ENCODE measurements at regions not wholly inside any gene's neighbourhood (a gene's known extent, or its start where the extent isn't known, plus 50 kb on each side); places are given as distances from the start of the nearest gene placed in this dataset.

- TF ChIP-seq, protein P1, sequence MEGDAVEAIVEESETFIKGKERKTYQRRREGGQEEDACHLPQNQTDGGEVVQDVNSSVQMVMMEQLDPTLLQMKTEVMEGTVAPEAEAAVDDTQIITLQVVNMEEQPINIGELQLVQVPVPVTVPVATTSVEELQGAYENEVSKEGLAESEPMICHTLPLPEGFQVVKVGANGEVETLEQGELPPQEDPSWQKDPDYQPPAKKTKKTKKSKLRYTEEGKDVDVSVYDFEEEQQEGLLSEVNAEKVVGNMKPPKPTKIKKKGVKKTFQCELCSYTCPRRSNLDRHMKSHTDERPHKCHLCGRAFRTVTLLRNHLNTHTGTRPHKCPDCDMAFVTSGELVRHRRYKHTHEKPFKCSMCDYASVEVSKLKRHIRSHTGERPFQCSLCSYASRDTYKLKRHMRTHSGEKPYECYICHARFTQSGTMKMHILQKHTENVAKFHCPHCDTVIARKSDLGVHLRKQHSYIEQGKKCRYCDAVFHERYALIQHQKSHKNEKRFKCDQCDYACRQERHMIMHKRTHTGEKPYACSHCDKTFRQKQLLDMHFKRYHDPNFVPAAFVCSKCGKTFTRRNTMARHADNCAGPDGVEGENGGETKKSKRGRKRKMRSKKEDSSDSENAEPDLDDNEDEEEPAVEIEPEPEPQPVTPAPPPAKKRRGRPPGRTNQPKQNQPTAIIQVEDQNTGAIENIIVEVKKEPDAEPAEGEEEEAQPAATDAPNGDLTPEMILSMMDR (IDR thresholded peaks at IDR 0.05), result no peak
- no peak for TF ChIP-seq EP300 (IDR thresholded peaks at IDR 0.05)
These were observed 61.4 kb upstream of the RNF152 start for GRCh38 chr18:61954096-61954746.

Measured in tibial nerve (tissue), 4 donors.